Right atrium auricular region (tissue), 2 donors: ENCODE measurements at regions not wholly inside any gene's neighbourhood (a gene's known extent, or its start where the extent isn't known, plus 50 kb on each side); places are given as distances from the start of the nearest gene placed in this dataset.

Source experiments
- DNase-seq: peaks from one replicate; pipeline ENCODE4 v3.0.0-alpha.2; 2019; ENCODE audit warnings: low spot score
- H3K27ac ChIP-seq, 2 donors: fragments of 200-600 bp; sonication (generic); 1 replicate in 1 of 2; 2 replicates in 1 of 2; pipeline ENCODE4 v1.5.1; 2016 to 2019
- H3K27me3 ChIP-seq, 2 donors: fragments of 200-600 bp; sonication (generic); one replicate each; pipeline versions ENCODE4 v1.5.1 to v1.6.0; 2017 to 2019
- H3K36me3 ChIP-seq: fragments of 200-600 bp; sonication (generic); one replicate; pipeline ENCODE4 v1.5.1; 2016
- H3K4me1 ChIP-seq, 2 donors: fragments of 200-600 bp; sonication (generic); one replicate each; pipeline versions ENCODE4 v1.5.1 to v1.6.0; 2017 to 2019
- H3K4me3 ChIP-seq, 2 donors: fragments of 200-600 bp; sonication (generic); 1 replicate in 1 of 2; 2 replicates in 1 of 2; pipeline ENCODE4 v1.5.1; 2017 to 2019; ENCODE audit warnings: mild to moderate bottlenecking in 1 of 2, moderate library complexity in 1 of 2
- H3K9me3 ChIP-seq, 2 donors: fragments of 200-600 bp; sonication (generic); one replicate each; pipeline ENCODE4 v1.5.1; 2019
- CTCF ChIP-seq, 2 donors: fragments of 200-600 bp; sonication (generic); IDR thresholded peaks; one replicate each; pipeline ENCODE4 v1.5.1; 2019; ENCODE audit warnings: antibody characterized with exemption in 2 of 2

GRCh38 chr4:111405989-111406388 lies 739.3 kb upstream of the FAM241A start:
- H3K4me3 ChIP-seq: no peak overlapping the region
- no peak overlapping the region for H3K27ac ChIP-seq
- H3K36me3 ChIP-seq: no peaks in the 10 kb centered on the region
- H3K9me3 ChIP-seq: no peaks in the 10 kb centered on the region
- TF ChIP-seq CTCF (IDR thresholded peaks at IDR 0.05): no peak
- DNase-seq: no peak
- H3K4me1 ChIP-seq: peaks cover 0 to 7% of the 10 kb centered on the region in 2 donors
- H3K27me3 ChIP-seq: no peaks in the 10 kb centered on the region

GRCh38 chr4:111410571-111410970 lies 734.7 kb upstream of the FAM241A start:
- Histone ChIP-seq H3K36me3 (no peaks in the 10 kb centered on the region), H3K4me3 (no peak overlapping the region), H3K9me3 (no peaks in the 10 kb centered on the region), H3K27ac (no peak overlapping the region), H3K4me1 (peaks cover 0 to 5% of the 10 kb centered on the region in 2 donors), H3K27me3 (no peaks in the 10 kb centered on the region)
- TF ChIP-seq CTCF (IDR thresholded peaks at IDR 0.05): no peak
- no peak for DNase-seq

- no peak for DNase-seq
- Histone ChIP-seq H3K27me3 (no peaks in the 10 kb centered on the region), H3K4me3 (no peak overlapping the region), H3K9me3 (no peaks in the 10 kb centered on the region), H3K27ac (no peak overlapping the region), H3K36me3 (no peaks in the 10 kb centered on the region), H3K4me1 (no peaks in the 10 kb centered on the region)
- TF ChIP-seq CTCF (IDR thresholded peaks at IDR 0.05): no peak
Measured at GRCh38 chr4:111417521-111417920, 727.7 kb upstream of the FAM241A start.

- Histone ChIP-seq H3K9me3 (no peaks in the 10 kb centered on the region), H3K4me1 (no peaks in the 10 kb centered on the region), H3K4me3 (no peak overlapping the region), H3K36me3 (no peaks in the 10 kb centered on the region), H3K27me3 (no peaks in the 10 kb centered on the region), H3K27ac (no peak overlapping the region)
- TF ChIP-seq CTCF (IDR thresholded peaks at IDR 0.05): no peak
- DNase-seq: no peak
Measured at GRCh38 chr4:111433441-111433840, 711.8 kb upstream of the FAM241A start.

GRCh38 chr4:111434586-111434985 lies 710.7 kb upstream of the FAM241A start:
- Histone ChIP-seq H3K4me3 (no peak overlapping the region), H3K9me3 (no peaks in the 10 kb centered on the region), H3K4me1 (no peaks in the 10 kb centered on the region), H3K36me3 (no peaks in the 10 kb centered on the region), H3K27me3 (no peaks in the 10 kb centered on the region), H3K27ac (no peak overlapping the region)
- no peak for TF ChIP-seq CTCF (IDR thresholded peaks at IDR 0.05)
- DNase-seq: no peak

GRCh38 chr4:111435986-111436744 lies 709.1 kb upstream of the FAM241A start:
- Histone ChIP-seq H3K9me3 (no peaks in the 10 kb centered on the region), H3K27ac (no peak overlapping the region), H3K27me3 (no peaks in the 10 kb centered on the region), H3K36me3 (no peaks in the 10 kb centered on the region), H3K4me1 (no peaks in the 10 kb centered on the region), H3K4me3 (no peak overlapping the region)
- no peak for TF ChIP-seq CTCF (IDR thresholded peaks at IDR 0.05)
- DNase-seq: no peak
